ENCODE measurements at regions not wholly inside any gene's neighbourhood (a gene's known extent, or its start where the extent isn't known, plus 50 kb on each side); places are given as distances from the start of the nearest gene placed in this dataset.
"Not testable (repeated sequence)": the region's sequence is repeated elsewhere in the genome, so short reads cannot be mapped to it uniquely, and the experiment has no call there.

DNA sequence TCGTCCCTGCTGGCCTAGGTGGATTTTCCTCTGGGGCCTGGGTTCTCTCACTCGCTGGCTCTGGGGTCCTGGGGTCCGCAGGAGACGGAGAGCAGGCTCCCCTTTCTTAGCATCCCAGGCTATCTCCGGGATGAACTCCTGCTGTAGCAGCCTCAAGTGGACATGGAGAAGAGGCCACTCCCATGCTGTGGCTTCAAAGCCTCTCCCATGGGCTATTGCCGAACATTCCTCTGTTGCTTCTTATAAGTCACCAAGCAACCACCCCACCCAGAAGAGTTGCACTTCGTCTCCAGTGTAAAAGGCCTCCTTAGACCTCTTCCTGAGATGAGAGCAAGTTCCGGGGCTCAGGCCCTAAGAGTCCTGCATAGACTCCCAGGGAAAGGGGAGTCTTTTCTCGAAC lies 124.0 kb upstream of the RCN1 start:
- no peak for ATAC-seq
- DNase-seq: no peak
- intact Hi-C loops (cut with DNase I): no loop called here

DNA sequence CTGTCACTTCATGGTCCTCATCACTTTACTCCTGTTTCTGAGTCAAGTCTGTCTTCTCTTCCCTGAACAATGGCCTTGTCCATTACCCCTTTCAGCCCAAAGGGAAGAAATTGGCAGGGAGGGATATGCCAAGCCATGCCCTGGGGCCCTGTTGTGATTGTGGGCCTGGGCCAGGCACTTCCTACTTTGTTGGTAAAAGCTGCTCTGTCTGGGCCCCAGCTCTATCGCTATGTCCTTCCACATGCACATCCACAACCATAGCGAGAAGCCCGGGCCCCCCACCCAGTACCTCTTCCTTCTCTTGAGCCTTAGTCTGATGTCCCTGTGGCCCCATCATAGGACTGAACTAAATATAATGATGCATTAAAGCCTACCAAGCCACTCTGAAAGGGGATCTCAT lies 126.7 kb upstream of the RCN1 start:
- no peak for ATAC-seq
- no peak for DNase-seq
- intact Hi-C loops (cut with DNase I): no loop called here

DNA sequence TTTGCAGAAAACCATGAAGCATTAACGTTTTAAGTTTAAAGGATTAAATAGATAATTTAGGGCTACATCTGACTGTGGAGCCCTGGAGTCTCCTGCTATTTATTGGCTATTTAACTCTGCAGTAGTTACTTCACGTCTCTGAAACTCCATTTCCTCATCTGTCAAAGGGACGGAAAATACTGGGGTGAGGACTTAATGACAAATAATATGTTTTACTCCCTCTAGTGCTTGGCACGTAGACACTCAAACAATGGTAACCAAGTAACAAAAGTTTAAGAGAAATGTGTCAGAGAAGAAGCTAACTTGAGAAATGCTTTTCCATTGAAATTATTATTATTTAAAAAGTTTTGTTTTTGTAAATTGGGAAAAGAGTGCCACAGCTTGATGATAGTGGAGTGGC lies 130.7 kb upstream of the RCN1 start:
- ATAC-seq (no peak), DNase-seq (no peak)
- intact Hi-C loops (cut with DNase I): no loop called here

DNA sequence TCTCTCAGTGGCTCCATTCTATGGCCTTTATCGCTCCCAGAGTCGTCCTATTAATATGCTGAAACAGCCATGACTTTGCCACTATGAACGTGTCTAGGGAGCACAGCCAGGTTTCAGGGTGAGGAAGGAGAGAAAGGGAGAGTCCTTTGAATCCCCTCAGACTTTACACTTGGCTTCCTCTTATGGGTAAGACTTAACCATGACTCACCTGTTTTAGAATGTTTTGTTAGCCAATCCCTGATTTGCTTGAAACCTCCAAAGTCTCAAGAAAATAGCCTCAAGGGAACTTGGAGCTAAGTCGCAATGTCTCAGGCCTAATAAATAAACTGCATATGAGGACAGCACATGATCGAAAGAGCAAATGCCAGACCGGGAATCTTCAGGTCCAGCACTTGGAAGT lies 131.2 kb upstream of the RCN1 start:
- DNase-seq (no peak), ATAC-seq (no peak)
- intact Hi-C loops (cut with DNase I): loop anchor here in 1 of 2 donors (5.0 to 10.0 kb wide), 2 partner anchors 317 to 565 kb away; no protein-coding TSS in a partner anchor

DNA sequence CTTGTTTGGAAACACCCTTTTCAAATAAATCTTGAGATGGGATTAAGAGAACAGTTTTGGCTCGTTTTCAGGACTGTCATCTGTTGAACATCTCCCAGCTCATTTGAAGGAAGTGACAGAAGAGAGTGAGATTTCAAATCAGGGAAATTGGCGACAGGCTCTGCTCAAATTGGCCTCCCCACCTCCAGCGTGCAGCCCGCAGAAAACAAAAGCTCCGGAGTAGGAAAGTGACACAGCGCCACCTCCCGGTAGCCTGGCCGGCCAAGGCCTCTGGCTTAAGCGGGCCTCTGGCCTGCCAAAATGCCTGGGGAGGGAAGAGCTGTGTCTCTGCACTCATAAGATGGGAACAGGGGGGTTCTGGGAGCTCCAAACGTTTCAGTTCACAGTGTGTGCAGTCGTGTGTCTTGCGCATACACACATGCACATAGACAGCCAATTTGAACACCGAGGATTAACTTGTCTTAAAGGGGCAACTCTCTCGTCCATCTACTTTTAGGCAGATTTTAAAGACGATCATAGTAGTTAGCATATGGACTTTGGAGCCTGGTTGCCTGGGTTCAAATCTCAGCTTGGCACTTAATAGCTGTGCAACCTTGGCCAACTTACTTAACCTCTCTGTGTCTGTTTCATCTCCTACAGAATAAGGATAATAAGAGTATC lies 132.7 kb upstream of the RCN1 start:
- ATAC-seq (peak; percentile 71 to 84), DNase-seq (peak; percentile 77)
- intact Hi-C loops (cut with DNase I): loop anchor here in 1 of 2 donors (5.0 to 10.0 kb wide), 2 partner anchors 316 to 563 kb away; no protein-coding TSS in a partner anchor

DNA sequence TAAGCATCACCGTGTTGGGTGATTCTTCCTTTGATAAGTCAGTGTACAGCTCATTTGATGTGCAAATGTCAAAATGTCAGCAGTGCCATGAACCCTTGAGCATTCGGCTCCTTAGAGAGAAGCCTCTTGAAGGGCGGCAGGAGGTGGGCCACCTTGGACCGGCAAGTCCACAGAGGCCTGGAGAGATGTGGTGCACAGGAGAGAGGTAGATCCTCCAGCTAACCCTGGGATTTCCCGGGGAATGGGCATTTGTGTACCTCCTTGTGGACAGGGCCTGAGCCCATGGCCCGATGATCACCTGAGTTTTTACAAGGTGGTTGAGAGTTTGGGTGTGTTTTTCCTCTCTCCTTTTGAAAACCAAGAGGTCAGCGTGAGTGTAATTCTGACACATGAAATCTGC lies 133.2 kb upstream of the RCN1 start:
- peak in 1 of 2 donors; percentile 11 for ATAC-seq
- no peak for DNase-seq
- intact Hi-C loops (cut with DNase I): loop anchor here in 1 of 2 donors (5.0 to 10.0 kb wide), 2 partner anchors 315 to 563 kb away; no protein-coding TSS in a partner anchor

DNA sequence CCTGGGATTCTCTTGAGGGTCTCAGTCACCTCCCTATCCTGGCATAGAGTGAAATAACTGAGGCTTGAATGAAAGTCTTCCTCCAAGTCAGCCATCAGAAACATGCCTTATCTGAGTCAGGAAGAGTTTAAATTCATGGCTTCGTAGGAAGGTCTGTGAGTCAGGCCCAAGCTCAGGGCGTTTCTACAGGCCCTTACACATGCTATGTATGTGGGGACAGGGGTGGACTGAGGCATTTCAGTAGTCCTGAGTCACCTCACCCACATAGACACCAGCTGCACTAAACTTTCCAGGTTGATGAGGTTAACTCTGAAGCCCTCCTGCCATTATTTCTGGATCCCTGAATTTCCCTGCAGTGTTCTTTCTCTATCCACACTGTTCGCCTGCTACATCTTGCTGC lies 134.6 kb upstream of the RCN1 start:
- intact Hi-C loops (cut with DNase I): loop anchor here in 1 of 2 donors (5.0 to 10.0 kb wide), 2 partner anchors 314 to 562 kb away; no protein-coding TSS in a partner anchor
- DNase-seq (no peak), ATAC-seq (no peak)

DNA sequence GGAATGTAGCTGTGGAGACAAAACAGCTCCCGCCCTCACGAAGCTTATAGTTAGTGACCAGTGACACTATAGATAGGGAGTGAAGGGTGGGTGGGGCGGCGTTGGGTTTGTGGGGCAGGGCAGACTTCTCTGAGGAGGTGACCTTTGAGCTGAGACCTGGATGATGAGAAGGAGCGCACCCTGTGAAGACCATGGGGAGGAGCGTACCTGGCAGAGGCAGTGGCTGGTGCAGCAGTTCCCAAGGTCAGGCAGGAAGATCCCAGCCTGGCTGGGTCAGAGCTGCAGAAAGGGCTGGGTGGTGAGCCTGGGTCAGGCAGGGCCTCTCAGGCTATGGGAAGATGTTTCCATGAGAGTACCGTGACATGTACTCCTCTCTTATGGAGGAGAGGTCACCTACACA lies 135.0 kb upstream of the RCN1 start:
- intact Hi-C loops (cut with DNase I): loop anchor here in 1 of 2 donors (5.0 to 10.0 kb wide), 2 partner anchors 314 to 561 kb away; no protein-coding TSS in a partner anchor
- ATAC-seq (no peak), DNase-seq (no peak)

DNA sequence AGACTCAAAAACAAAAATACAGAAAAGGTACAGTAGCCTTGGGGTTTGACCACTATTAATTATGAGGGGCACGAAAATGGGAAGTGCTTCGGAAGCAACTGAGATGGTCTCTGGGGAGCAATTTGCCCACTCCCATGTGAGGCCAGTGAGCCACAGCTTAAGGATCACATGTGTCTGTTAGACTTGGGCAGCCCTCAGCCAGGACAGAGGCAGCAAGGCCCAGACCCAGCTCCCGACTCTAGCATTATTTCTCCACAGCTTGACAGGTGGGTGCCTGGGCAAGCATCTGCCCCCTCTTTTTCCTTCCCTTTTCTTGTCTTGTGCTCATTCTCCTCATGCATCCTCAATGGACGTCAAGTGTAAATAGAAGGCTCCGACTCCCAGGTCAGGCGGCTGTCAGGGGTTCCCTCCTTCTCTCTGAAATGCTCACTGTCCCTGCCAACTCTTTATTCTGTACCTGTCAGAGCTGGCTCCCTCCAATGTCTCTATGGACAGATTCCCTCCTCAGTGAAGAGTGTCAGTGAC lies 137.0 kb upstream of the RCN1 start:
- intact Hi-C loops (cut with DNase I): loop anchor here in 1 of 2 donors (10.0 kb wide), 1 partner anchor 559 kb away; no protein-coding TSS in a partner anchor

DNA sequence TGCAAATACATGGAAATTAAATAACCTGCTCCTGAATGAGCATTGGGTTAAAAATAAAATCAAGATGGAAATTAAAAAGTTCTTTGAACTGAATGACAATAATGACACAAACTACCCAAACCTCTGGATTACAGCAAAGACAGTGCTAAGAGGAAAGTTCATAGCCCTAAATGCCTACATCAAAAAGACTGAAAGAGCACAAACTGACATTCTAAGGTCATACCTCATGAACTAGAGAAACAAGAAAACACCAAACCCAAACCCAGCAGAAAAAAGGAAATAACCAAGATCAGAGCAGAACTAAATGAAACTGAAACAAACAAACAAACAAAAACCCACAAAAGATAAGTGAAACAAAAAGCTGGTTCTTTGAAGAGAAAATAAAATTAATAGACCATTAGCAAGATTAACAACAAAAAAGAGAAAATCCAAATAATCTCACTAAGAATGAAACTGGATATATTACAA lies 138.6 kb upstream of the PAX6 start:
- DNase-seq, ATAC-seq: not testable (repeated sequence)
- intact Hi-C loops (cut with DNase I): loop anchor here in 1 of 2 donors (10.0 kb wide), 1 partner anchor 555 kb away; no protein-coding TSS in a partner anchor

More for the DNA sequence above, 137.0 kb upstream of the RCN1 start:
- DNase-seq: no peak
- no peak for ATAC-seq

DNA sequence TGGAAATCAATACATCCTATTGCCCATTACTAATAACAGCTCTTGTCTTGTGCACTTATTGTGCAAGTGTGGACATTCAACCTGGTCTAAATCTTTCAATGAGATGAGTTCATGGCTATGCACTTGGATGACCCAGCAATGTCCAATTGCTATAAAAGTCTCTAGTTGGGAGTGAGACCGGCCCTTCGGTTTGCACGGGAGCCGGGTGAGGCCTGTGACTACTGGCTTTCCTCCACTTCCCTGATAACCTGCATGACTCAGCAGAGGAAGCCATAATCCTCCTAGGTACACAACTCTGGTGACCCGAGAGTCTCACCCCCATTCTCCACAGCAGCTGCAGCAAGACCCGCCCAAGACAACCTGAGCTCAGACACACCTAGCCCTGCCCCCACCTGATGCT lies 135.9 kb upstream of the PAX6 start:
- DNase-seq: no peak
- ATAC-seq: no peak
- intact Hi-C loops (cut with DNase I): no loop called here

DNA sequence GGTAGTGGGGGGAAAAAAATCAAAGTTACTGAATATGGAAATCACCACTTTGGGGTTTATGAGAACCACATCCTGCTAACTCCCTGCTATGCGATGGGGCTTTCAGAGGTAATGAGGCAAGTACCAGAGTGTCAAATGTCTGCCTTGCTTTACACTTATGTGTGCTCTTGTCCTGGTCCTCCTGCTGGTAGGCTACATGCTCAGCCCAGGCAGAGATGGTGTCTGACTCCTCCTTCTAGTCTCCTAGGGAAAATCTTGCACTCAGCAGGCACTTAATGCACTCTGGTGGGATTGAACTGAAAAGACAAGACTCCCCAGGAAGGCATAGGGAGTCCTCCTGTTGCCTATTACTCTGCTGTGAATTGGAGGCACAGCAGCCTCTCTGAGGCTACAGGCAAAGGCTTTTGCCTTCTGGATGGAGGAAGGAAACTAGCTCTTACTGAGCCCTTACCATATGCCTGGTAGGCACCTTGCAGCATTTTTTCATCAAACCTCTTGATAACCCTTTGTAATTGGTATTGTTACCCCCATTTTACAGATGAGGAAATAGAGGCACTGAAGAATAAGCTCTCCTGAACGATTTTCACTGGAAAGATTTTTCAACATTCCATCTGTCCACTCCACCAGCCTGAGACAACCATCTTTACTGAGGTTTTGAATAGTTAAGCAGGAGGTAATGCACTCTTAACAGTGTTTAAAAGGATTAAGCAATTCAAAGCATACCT lies 132.1 kb upstream of the PAX6 start:
- ATAC-seq: no peak
- intact Hi-C loops (cut with DNase I): no loop called here
- no peak for DNase-seq

DNA sequence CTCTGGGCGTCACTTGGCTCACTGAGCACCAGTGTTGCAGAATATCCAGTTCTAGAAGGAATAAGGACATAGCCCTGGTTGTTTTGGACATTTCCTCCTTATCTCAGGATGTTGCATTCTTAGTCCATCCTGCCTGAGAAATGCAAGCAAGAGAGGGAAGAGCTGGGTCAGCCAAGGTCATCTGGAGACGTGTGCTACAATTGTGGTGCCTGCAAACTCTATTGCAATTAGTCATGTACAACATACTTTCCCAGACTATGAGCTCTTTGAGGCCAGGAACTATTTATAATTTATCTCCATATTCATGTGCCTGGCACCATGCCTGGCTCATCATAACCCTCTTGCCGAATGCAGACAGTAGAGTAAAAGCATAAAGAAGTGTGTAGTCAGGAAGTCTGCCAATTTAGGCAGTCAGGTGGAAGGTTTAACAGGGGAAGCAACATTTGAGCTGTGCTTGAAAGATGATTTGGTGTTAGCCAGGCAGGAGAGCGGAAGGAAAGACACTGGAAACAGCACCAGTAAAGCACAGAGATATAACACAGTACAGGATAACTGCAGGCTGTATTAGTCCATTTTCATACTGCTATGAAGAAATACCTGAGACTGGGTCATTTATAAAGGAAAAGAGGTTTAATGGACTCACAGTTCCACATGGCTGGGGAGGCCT lies 129.4 kb upstream of the PAX6 start:
- ATAC-seq (peak; percentile 12 to 84), DNase-seq (peak; percentile 67)
- intact Hi-C loops (cut with DNase I): no loop called here

DNA sequence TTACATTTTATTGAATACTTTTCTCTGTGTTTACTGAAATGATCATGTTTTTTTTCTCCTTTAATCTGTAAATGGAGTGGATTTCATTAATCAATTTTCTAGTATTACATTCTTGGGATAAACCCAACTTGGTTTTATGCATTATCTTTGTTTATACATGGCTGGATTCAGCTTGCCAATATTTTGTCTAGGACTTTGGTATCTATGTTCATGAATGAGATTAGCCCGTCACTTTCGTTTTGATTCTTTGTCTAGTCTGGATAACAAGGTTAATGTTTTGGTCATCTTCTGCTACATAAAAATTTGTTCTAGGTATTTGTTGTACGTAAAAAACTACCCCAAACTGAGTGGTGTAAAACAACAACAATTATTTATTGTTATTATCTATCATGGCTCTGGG lies 127.9 kb upstream of the PAX6 start:
- DNase-seq: no peak
- no peak for ATAC-seq
- intact Hi-C loops (cut with DNase I): no loop called here

DNA sequence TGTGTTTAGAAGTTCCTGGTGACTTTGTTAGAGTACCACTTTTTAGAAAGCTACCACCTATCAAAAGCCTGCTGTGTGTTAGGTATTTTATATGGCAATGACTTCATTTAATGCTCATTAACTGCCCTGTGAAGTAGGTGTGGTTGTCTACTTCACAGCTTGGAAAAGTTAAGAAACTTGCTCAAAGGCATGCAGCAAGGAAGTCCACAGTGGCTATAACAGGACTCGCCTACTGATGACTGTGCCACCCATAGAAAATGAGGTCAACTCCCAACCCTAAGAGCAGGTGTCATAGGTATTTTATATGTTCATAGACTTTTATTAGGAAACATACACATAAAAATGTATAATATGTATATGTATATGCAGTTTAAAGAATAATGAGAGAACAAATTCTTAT lies 125.2 kb upstream of the PAX6 start:
- ATAC-seq (no peak), DNase-seq (no peak)
- intact Hi-C loops (cut with DNase I): no loop called here

DNA sequence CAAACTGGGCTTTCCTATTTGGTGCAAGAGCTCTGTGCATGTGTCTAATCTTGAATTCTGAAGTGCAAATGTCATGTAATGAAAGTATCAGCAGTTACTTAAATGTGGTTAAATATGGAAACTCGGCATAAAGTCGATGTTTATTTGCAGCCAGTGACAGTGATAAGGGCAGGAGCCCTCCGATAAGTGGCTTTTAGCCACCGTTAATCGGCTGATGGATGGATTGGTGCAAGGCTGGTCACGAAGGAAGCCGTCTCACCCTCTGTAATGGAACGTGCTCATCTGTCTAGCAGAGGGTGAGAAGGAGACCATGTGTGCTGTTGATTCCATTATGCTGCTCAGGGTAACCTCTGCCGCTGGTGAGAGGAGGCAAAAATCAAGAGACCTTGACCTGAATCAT lies 121.8 kb upstream of the PAX6 start:
- ATAC-seq (no peak), DNase-seq (no peak)
- intact Hi-C loops (cut with DNase I): no loop called here

DNA sequence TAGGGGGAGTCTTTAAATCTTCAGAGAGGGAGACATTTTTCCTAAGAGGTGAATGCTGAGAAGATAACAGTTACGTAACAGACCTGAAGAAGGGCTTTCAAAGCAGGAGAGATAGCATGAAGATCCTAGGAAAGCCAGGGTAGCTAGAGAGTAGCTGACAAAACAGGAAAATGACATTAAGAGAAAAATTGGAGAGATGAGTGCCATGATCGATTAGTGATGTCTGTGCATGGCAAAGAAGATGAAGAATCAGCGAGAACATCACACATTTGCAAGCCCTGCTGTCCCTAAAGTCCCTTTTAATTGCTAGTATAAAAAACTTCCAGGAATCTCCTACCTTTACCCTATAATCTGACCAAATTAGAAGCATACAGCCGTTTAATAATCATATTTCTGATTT lies 116.9 kb upstream of the PAX6 start:
- intact Hi-C loops (cut with DNase I): no loop called here
- DNase-seq (no peak), ATAC-seq (no peak)

DNA sequence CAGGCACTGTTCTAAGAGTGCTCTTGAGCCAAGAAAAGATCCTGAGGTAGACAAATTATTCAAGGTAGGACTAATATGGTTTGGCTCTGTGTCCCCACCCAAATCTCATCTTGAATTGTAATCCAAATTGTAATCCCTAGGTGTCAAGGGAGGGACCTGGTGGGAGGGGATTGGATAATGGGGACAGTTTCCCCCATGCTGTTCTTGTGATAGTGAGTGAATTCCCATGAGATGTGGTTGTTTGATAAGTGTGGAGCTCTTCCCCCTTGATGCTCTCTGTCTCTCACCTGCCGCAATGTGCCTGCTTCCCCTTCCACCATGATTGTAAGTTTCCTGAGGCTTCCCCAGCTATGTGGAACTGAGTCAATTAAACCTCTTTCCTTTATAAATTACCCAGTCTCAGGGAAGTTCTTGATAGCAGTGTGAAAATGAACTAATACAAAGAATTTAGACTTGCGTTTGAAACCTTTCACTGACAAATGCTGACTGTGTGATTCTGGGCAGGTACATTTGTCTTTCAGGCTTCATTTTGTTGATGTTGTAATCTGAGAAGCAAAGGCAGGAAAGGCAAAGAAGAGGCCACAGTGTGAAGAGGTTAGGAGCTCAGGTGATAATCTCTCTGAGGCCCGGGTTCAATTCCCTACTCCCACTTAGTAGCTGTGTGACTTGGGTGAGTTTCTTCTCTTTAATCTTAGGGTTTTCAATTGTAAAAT lies 115.8 kb upstream of the PAX6 start:
- ATAC-seq: no peak
- intact Hi-C loops (cut with DNase I): no loop called here

DNA sequence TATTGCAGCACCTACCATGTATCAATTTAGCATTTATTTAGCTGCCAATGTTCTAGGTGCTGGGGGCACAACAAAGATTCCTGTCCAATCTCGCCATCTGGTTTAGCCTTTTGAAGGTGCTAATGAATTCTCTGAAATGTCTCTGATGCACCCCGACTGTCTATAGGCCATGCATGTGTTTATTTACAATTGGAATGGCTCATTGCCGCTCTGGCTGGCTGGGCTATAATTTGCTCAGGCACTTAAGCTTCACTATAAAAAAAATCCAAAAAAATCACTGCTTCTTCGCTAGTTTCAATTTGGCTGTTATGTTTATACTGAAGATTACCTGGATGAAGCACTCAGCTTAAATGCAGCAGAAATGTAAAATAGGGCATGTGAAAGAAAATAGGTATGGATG lies 115.0 kb upstream of the PAX6 start:
- no peak for DNase-seq
- ATAC-seq: no peak
- intact Hi-C loops (cut with DNase I): no loop called here

More for the DNA sequence above, 115.8 kb upstream of the PAX6 start:
- no peak for DNase-seq
